ENCODE measurements at regions not wholly inside any gene's neighbourhood (a gene's known extent, or its start where the extent isn't known, plus 50 kb on each side); places are given as distances from the start of the nearest gene placed in this dataset.
A peak's percentile ranks its signal among the peaks of the same experiment; 100 is the strongest.

DNA sequence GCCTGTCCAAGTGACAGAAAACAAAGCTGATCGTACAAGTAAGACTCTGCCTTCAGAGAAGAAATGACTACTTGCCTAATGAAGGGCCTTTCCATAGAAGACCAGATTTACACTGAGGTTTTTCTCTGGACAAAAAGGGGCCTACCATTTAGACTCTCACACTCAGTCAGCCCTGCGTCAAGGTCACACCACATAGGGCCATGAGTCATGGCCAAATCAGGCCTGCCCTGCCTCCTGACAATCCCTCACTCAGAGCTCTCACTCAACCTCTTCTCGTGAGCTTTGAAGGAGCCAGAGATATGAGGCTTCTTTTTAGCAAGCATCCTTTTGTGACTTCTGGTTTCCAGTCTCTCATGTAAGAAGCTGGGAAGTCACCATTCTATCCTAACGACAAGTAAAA lies 68.1 kb upstream of the NMNAT3 start:
- in situ Hi-C loops (cut with HindIII; ENCODE audit: extremely low pct_ligation_motif_present, low pct_unique_long_range_greater_than_20kb), result no loop called here
- peak; percentile 92 for ATAC-seq
- TF ChIP-seq HNRNPH1 (optimal IDR thresholded peaks at IDR 0.05; ENCODE audit: low read depth, low read length) (no peak), ZFX (CRISPR knock-in tag; IDR thresholded peaks at IDR 0.05; ENCODE audit: low read depth) (0 out of 2 replicates have a peak, but pooled peaks have one; percentile 20), SNAI1 (CRISPR knock-in tag; IDR thresholded peaks at IDR 0.05; ENCODE audit: borderline replicate concordance) (no peak), RBM22 (optimal IDR thresholded peaks at IDR 0.05; ENCODE audit: low read length) (no peak), ZNF383 (CRISPR knock-in tag; IDR thresholded peaks at IDR 0.05; ENCODE audit: borderline replicate concordance) (no peak), ZNF44 (CRISPR knock-in tag; IDR thresholded peaks at IDR 0.05) (no peak), POLR2G (IDR thresholded peaks at IDR 0.05; ENCODE audit: low read depth, low read length) (no peak), ZNF235 (CRISPR knock-in tag; IDR thresholded peaks at IDR 0.05; ENCODE audit: borderline replicate concordance) (no peak), PPARG (CRISPR knock-in tag; conservative IDR thresholded peaks at IDR 0.05) (no peak), REPIN1 (CRISPR knock-in tag; IDR thresholded peaks at IDR 0.05; ENCODE audit: borderline replicate concordance, low read depth) (no peak), CEBPB (IDR thresholded peaks at IDR 0.05; ENCODE audit: borderline replicate concordance, low read depth, low read length) (no peak), ATF7 (IDR thresholded peaks at IDR 0.05) (no peak), ATF7 (CRISPR knock-in tag; IDR thresholded peaks at IDR 0.05) (no peak), SRSF1 (optimal IDR thresholded peaks at IDR 0.05; ENCODE audit: low read depth, low read length) (no peak), ZNF17 (CRISPR knock-in tag; IDR thresholded peaks at IDR 0.05) (no peak), ZFP36L1 (CRISPR knock-in tag; IDR thresholded peaks at IDR 0.05) (no peak), ZNF644 (CRISPR knock-in tag; IDR thresholded peaks at IDR 0.05; ENCODE audit: low read depth) (0 out of 2 replicates have a peak, but pooled peaks have one; percentile 29), BRCA1 (CRISPR knock-in tag; IDR thresholded peaks at IDR 0.05) (no peak), ZBTB7B (CRISPR knock-in tag; IDR thresholded peaks at IDR 0.05) (no peak), FOXA3 (CRISPR knock-in tag; IDR thresholded peaks at IDR 0.05) (no peak), FOSL2 (CRISPR knock-in tag; IDR thresholded peaks at IDR 0.05) (peak; percentile 79), ETV6 (CRISPR knock-in tag; conservative IDR thresholded peaks at IDR 0.05) (no peak), ZNF703 (CRISPR knock-in tag; IDR thresholded peaks at IDR 0.05; ENCODE audit: borderline replicate concordance) (no peak)
- TF ChIP-seq, protein P1, sequence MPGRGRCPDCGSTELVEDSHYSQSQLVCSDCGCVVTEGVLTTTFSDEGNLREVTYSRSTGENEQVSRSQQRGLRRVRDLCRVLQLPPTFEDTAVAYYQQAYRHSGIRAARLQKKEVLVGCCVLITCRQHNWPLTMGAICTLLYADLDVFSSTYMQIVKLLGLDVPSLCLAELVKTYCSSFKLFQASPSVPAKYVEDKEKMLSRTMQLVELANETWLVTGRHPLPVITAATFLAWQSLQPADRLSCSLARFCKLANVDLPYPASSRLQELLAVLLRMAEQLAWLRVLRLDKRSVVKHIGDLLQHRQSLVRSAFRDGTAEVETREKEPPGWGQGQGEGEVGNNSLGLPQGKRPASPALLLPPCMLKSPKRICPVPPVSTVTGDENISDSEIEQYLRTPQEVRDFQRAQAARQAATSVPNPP (CRISPR knock-in tag; IDR thresholded peaks at IDR 0.05), result no peak
- TF ChIP-seq, protein P2, sequence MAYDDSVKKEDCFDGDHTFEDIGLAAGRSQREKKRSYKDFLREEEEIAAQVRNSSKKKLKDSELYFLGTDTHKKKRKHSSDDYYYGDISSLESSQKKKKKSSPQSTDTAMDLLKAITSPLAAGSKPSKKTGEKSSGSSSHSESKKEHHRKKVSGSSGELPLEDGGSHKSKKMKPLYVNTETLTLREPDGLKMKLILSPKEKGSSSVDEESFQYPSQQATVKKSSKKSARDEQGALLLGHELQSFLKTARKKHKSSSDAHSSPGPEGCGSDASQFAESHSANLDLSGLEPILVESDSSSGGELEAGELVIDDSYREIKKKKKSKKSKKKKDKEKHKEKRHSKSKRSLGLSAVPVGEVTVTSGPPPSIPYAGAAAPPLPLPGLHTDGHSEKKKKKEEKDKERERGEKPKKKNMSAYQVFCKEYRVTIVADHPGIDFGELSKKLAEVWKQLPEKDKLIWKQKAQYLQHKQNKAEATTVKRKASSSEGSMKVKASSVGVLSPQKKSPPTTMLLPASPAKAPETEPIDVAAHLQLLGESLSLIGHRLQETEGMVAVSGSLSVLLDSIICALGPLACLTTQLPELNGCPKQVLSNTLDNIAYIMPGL (CRISPR knock-in tag; IDR thresholded peaks at IDR 0.05; ENCODE audit: borderline replicate concordance in 1 of 2, low read depth in 1 of 2), result no peak

More for the DNA sequence above, 68.1 kb upstream of the NMNAT3 start:
- ChIA-PET CTCF (ENCODE audit: low intra/inter-chr PET ratio, low total read pairs) (no interaction called here), POLR2A (no interaction called here)
- no peak overlapping the region for H2AFZ ChIP-seq (ENCODE audit: low read length)
- FAIRE-seq, result no peak
- H4K20me1 ChIP-seq (ENCODE audit: insufficient read depth, low read length), result no peaks in the 10 kb centered on the region
- no peaks in the 10 kb centered on the region for H3K79me2 ChIP-seq (ENCODE audit: insufficient read depth, low read length)
- intact Hi-C loops (cut with micrococcal nuclease; ENCODE audit: unreplicated experiment), result no loop called here
- no peaks in the 10 kb centered on the region for H3K36me3 ChIP-seq (replicated peaks in 1 of 2; ENCODE audit: control insufficient read depth in 1 of 2, insufficient read depth in 2 of 2, low read length in 2 of 2)
- H3K9ac ChIP-seq (ENCODE audit: insufficient read depth, low read depth, low read length), result no peak overlapping the region
- BruUV-seq (replicated peaks), result no TSS peak
- H3K4me2 ChIP-seq (ENCODE audit: low read depth, low read length), result no peak overlapping the region
- peak; percentile 30 for DNase-seq (ENCODE audit: low spot score)
- WGBS (ENCODE audit: low lambda C conversion rate), result 16% methylated on average over 4 of the region's 4 CpGs
- no peak overlapping the region for H3K4me3 ChIP-seq (replicated peaks in 1 of 3; ENCODE audit: insufficient read depth in 1 of 3, low read depth in 2 of 3, low read length in 3 of 3)
- H3K27me3 ChIP-seq (ENCODE audit: control insufficient read depth in 1 of 2, insufficient read depth in 2 of 2, low read length in 2 of 2), result peaks cover 0 to 1% of the 10 kb centered on the region in 2 experiments; a peak in 1 of 5 replicates
- no peak overlapping the region for H3K27ac ChIP-seq (ENCODE audit: extremely low read length, insufficient read depth, low read length)
- H3K4me1 ChIP-seq (ENCODE audit: insufficient read depth, low read length), result 0 out of 2 replicates have a peak, but pooled peaks cover 9% of the 10 kb centered on the region
- peaks cover 6% of the 10 kb centered on the region; the same call in 1 of the 2 replicates for H3K9me3 ChIP-seq (ENCODE audit: low read length)
